NT2/D1 (cell line): ENCODE measurements at regions not wholly inside any gene's neighbourhood (a gene's known extent, or its start where the extent isn't known, plus 50 kb on each side); places are given as distances from the start of the nearest gene placed in this dataset.

ENCODE experiments used
- DNase-seq: peaks from one replicate; pipeline ENCODE4 v3.0.0-alpha.2; 2011; ENCODE audit warnings: low read depth, low spot score
- H3K27me3 ChIP-seq: 2 replicates; pipeline ENCODE4 v1.6.0; 2011; ENCODE audit warnings: mild to moderate bottlenecking; ENCODE audit not compliant: insufficient read length, insufficient read depth
- H3K36me3 ChIP-seq: 2 replicates; pipeline ENCODE4 v1.6.1; 2011; ENCODE audit warnings: mild to moderate bottlenecking, low read length, mixed read lengths; ENCODE audit not compliant: insufficient read depth, insufficient read length
- H3K4me1 ChIP-seq: 2 replicates; pipeline ENCODE4 v1.5.1; 2011; ENCODE audit not compliant: insufficient read depth, insufficient read length
- H3K4me3 ChIP-seq: 2 replicates; pipeline ENCODE4 v1.5.1; 2011; ENCODE audit warnings: low read depth; ENCODE audit not compliant: insufficient read length
- H3K9ac ChIP-seq: 2 replicates; pipeline ENCODE4 v1.6.0; 2011; ENCODE audit warnings: low read depth; ENCODE audit not compliant: insufficient read length
- H3K9me3 ChIP-seq: 2 replicates; pipeline ENCODE4 v1.5.1; 2011; ENCODE audit warnings: mild to moderate bottlenecking, low read length; ENCODE audit not compliant: insufficient read depth
- SUZ12 ChIP-seq: IDR thresholded peaks from 2 replicates; pipeline ENCODE4 v1.6.1; 2011; ENCODE audit not compliant: insufficient read length, insufficient read depth; ENCODE audit errors: extremely low read depth
- YY1 ChIP-seq: IDR thresholded peaks from 2 replicates; pipeline ENCODE4 v1.6.1; 2011; ENCODE audit not compliant: insufficient read length, insufficient read depth
- ZNF274 ChIP-seq: IDR thresholded peaks from 2 replicates; pipeline ENCODE4 v1.6.1; 2011; ENCODE audit warnings: mild to moderate bottlenecking, low read depth, low read length

DNA sequence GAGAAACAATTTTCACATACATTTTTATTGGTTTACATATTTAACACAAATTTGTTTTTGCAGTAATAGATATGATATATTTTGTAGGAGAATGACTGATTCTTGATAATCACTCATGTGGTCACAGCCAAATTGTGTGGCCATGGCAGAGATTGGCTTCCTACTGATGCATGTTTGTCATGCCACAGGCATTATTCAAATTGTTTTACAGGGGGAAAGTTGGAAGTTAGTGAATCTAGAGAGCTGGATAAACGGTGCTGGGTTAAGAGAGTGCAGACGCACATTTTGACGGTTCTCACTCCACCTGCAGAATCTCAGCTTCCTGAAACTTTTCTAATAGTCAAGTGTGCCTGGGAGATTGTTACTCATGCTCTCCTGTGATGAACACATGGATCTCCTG, 91.1 kb upstream of the FBN2 start:
- Histone ChIP-seq H3K9me3 (no peaks in the 10 kb centered on the region), H3K27me3 (no peaks in the 10 kb centered on the region), H3K4me1 (no peaks in the 10 kb centered on the region), H3K36me3 (no peaks in the 10 kb centered on the region), H3K4me3 (no peak overlapping the region), H3K9ac (no peak overlapping the region)
- no peak for DNase-seq
- no peak for TF ChIP-seq ZNF274
- TF ChIP-seq YY1 = no peak
- TF ChIP-seq SUZ12 = no peak

DNA sequence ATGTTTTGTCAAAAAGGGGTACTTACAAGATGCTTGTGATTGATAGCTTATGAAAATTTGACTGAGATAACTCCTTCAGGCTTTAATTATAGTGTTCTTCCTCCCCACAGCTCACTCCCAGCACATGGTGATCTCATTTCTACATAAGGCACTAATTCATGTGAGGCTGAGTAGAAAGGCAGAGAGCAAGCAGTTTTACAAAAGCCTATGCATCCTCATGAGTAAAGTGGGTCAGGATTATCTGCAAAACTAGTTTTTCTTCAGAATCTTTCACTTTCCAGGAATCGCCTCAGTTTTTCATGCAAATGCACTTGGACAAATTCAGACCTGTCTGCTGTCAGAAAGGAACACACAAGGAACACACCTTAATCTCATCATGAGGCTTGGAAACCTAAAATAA, 92.1 kb upstream of the FBN2 start:
- Histone ChIP-seq H3K36me3 (no peaks in the 10 kb centered on the region), H3K4me1 (no peaks in the 10 kb centered on the region), H3K9ac (no peak overlapping the region), H3K27me3 (no peaks in the 10 kb centered on the region), H3K4me3 (no peak overlapping the region), H3K9me3 (no peaks in the 10 kb centered on the region)
- TF ChIP-seq SUZ12 (no peak), ZNF274 (no peak), YY1 (no peak)
- no peak for DNase-seq

- Histone ChIP-seq H3K9me3 (no peaks in the 10 kb centered on the region), H3K36me3 (no peaks in the 10 kb centered on the region), H3K9ac (no peak overlapping the region), H3K27me3 (no peaks in the 10 kb centered on the region), H3K4me3 (no peak overlapping the region), H3K4me1 (no peaks in the 10 kb centered on the region)
- TF ChIP-seq SUZ12 (no peak), YY1 (no peak), ZNF274 (no peak)
- DNase-seq = no peak
These were observed 93.7 kb upstream of the FBN2 start for GRCh38 chr5:128631771-128632170.

GRCh38 chr5:128632264-128632663, 94.2 kb upstream of the FBN2 start:
- Histone ChIP-seq H3K4me1 (no peaks in the 10 kb centered on the region), H3K36me3 (no peaks in the 10 kb centered on the region), H3K27me3 (no peaks in the 10 kb centered on the region), H3K9ac (no peak overlapping the region), H3K9me3 (no peaks in the 10 kb centered on the region), H3K4me3 (no peak overlapping the region)
- no peak for DNase-seq
- TF ChIP-seq SUZ12 (no peak), ZNF274 (no peak), YY1 (no peak)

DNA sequence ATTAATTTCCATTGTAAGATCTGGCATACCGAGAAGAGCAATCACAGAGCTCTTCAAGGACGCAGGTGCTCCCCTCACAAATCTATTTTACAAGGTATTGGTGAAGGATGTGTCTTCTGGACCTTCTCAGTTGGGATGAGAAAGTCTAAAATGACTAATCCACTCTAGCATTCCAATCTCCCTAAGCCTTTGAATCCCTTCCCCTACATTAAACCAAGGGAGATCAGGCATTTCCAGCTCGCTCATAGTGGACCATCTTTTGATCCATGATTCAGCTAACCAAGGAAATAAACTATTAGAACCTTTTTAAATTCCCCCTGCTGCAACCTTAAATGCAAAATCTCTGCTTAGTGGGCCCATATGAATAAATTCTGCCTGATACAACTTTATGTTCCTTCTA, 95.9 kb upstream of the FBN2 start:
- H3K27me3 ChIP-seq = no peaks in the 10 kb centered on the region

GRCh38 chr5:128635379-128635778, 97.3 kb upstream of the FBN2 start:
- no peak overlapping the region for H3K9ac ChIP-seq
- H3K36me3 ChIP-seq = no peaks in the 10 kb centered on the region
- no peak for TF ChIP-seq YY1
- no peak for TF ChIP-seq ZNF274
- TF ChIP-seq SUZ12 = no peak
- H3K4me3 ChIP-seq = no peak overlapping the region
- no peaks in the 10 kb centered on the region for H3K9me3 ChIP-seq
- H3K4me1 ChIP-seq = no peaks in the 10 kb centered on the region
- H3K27me3 ChIP-seq = no peaks in the 10 kb centered on the region
- no peak for DNase-seq

More for the DNA sequence above, 95.9 kb upstream of the FBN2 start:
- no peak overlapping the region for H3K4me3 ChIP-seq
- H3K36me3 ChIP-seq = no peaks in the 10 kb centered on the region
- no peak for DNase-seq
- H3K9ac ChIP-seq = no peak overlapping the region
- no peak for TF ChIP-seq ZNF274
- no peak for TF ChIP-seq YY1
- no peak for TF ChIP-seq SUZ12
- no peaks in the 10 kb centered on the region for H3K9me3 ChIP-seq
- no peaks in the 10 kb centered on the region for H3K4me1 ChIP-seq

- H3K4me1 ChIP-seq = no peaks in the 10 kb centered on the region
- no peak for DNase-seq
- H3K4me3 ChIP-seq = no peak overlapping the region
- no peaks in the 10 kb centered on the region for H3K27me3 ChIP-seq
- H3K9me3 ChIP-seq = no peaks in the 10 kb centered on the region
- H3K36me3 ChIP-seq = no peaks in the 10 kb centered on the region
- no peak overlapping the region for H3K9ac ChIP-seq
- TF ChIP-seq SUZ12 = no peak
- no peak for TF ChIP-seq ZNF274
- no peak for TF ChIP-seq YY1
These were observed 98.3 kb upstream of the FBN2 start for GRCh38 chr5:128636361-128636760.

DNA sequence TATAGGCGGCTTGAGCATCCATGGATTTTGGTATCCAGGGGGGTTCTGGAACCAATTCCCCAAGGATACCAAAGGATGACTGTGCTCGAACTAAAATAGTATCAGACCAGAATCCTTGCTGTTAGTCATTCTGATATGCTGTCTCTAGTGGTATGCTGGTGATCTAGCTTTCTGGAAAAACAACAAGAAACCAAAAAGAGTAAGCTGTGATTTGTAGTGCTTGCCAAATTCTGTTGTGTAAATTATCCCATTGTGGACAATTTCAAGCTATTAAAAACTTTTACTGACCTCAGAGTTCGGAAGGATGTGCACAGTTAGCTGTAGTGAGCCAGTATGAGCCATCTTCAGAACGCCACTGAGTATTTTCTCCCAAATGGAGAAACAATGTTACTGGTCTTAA, 99.0 kb upstream of the FBN2 start:
- Histone ChIP-seq H3K9me3 (no peaks in the 10 kb centered on the region), H3K9ac (no peak overlapping the region), H3K4me1 (no peaks in the 10 kb centered on the region), H3K4me3 (no peak overlapping the region), H3K36me3 (no peaks in the 10 kb centered on the region), H3K27me3 (no peaks in the 10 kb centered on the region)
- TF ChIP-seq ZNF274 = no peak
- TF ChIP-seq SUZ12 = no peak
- no peak for TF ChIP-seq YY1
- no peak for DNase-seq
